ENCODE measurements at regions not wholly inside any gene's neighbourhood (a gene's known extent, or its start where the extent isn't known, plus 50 kb on each side); places are given as distances from the start of the nearest gene placed in this dataset.
A peak's percentile ranks its signal among the peaks of the same experiment; 100 is the strongest.
"Not testable (repeated sequence)": the region's sequence is repeated elsewhere in the genome, so short reads cannot be mapped to it uniquely, and the experiment has no call there.

GRCh38 chr12:25424211-25424731 is 128.8 kb downstream of the LMNTD1 start:
- no peak for DNase-seq (ENCODE audit: low read depth)

DNA sequence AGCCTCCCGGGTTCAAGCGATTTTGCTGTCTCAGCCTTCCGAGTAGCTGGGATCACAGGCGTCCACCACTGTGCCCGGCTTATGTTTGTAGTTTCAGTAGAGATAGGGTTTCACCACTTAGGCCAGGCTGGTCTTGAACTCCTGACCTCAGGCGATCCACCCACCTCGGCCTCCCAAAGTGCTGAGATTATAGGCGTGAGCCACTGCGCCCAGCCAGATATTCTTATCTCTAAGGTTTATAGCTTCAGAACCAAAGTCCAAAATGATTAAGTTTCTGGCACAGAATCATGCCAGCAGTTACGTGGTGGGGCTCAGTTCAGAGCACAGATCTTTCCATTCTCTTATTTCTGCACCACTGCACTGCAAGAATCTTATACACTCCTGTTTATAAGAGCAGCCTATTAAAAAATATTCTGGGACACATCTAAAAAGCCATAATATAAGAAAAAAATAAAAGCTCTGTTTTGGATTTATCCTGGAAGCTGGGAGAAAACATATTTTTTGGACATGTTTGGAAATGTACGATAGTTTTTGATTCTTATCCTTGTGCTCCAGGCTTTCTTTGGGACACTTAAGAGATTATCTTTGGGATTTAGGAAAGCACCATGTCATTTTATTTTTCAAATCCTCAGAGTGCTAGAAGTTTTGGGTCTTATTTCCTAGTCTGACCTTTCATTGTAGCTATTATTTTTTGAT is 129.6 kb downstream of the LMNTD1 start:
- no peak for DNase-seq (ENCODE audit: low read depth)

DNA sequence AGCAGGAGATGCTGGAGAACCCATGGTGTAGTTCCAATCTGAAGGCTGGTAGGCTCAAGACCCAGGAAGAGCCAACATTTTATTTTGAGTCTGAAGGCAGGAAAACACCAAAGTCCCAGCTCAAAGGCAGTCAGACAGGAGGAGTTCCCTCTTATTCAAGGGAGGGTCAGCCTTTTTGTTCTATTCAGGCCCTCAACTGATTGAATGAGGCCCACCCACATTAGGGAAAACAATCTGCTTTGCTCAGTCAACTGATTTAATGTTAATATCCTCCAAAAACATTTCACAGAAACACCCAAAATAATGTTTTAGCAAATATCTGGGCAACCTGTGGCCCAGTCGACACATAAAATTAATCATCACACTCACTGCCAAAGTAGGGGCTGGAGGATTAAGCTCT is 130.8 kb downstream of the LMNTD1 start:
- DNase-seq (ENCODE audit: low read depth): no peak

DNA sequence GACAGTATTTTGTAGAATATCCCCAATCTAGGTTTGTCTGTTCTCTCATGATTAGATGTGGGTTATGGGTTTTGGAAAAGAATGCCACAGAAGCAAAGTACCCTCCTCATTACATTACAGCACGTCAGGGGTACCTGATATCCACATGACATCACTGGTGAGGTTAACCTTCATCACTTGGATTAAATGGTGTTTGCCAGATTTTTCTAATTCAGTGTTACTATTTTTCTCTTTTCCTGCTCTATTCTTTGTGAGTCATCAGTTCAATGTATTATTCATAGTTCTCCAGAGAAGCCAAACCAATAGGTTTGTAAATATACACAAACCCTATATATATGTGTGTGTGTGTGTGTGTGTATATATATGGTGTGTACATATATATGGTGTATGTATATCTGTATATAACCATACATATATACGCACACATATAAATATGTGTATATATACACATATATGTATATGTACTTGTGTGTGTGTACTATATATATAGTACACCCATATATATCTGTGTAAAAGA is 131.4 kb downstream of the LMNTD1 start:
- no peak for DNase-seq (ENCODE audit: low read depth)

DNA sequence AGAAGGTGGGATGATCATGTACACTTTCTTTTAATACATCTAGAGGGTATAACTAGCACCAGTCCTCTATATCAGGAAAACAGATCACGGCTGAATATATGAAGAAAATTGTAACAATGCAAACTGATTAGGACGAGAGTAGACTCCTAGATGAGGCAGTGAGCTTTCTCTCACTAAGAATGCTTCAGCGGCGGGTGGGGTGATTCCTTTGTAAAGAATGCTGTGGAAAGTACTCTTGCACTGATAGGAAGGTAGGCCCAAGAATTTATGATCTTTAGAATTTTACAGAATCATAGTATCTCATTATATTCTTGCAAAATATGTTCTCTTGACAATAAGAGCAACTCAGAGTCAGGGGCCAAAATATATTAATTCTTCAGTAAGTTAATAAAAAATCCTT is 133.0 kb downstream of the LMNTD1 start:
- DNase-seq (ENCODE audit: low read depth): no peak

GRCh38 chr12:25419595-25419994 is 133.5 kb downstream of the LMNTD1 start:
- no peak for DNase-seq (ENCODE audit: low read depth)

DNA sequence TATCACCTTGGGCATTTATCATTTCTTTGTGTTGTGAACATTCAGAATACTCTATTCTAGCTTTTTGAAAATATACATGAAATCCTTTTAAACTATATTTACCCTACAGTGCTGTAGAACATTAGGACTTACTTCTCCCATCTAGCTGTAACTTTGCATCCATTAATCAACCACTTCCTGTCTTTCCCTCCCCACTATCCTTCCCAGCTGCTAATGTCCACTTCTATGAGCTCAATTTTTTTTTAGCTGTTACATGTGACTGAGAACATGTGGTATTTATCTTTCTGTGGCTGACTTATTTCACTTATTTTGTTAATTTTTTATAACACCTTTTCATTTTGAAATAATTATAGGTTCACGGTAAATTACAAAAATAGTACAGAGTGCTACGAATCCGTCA is 136.0 kb downstream of the LMNTD1 start:
- no peak for DNase-seq (ENCODE audit: low read depth)

DNA sequence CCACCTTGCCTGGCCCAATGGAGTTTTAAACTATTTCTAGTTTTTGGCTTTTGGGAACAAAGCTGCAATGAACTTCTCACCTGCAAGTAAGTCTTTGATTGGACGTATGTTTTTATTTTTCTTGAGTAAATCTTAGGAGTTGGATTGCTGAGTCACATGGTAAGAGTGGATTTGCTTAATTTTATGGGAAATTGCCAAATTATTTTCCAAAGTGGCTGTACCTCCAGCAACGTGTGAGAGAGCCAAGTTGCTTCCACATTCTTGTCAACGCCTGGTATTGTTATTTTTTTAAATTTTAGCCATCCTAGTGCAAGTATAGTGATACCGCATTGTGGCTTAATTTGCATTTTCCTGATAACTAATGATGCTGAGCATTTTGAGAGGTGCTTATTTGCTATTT is 136.6 kb downstream of the LMNTD1 start:
- no peak for DNase-seq (ENCODE audit: low read depth)

GRCh38 chr12:25415004-25415403 is 138.1 kb downstream of the LMNTD1 start:
- DNase-seq (ENCODE audit: low read depth): no peak

GRCh38 chr12:25412735-25413134 is 140.3 kb downstream of the LMNTD1 start:
- DNase-seq (ENCODE audit: low read depth): no peak

DNA sequence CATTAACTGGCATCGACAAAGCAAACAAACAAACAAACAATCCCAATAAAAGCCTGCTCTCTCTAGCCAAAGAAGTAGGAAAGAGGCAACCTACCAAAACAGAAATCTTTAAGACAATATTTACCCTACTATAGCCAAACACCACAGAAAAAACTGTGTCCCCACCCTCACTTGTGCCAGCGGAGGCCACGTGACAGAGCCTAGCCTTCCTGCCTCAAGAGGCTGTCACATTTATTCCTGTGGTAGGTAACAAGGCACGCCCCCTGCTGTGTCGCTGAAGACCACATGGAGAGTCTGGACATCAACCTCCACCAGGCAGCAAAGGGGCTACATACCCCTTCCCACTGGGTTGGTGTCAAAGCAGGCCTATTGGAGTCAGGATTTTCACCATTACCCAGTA is 148.1 kb downstream of the LMNTD1 start:
- no peak for DNase-seq (ENCODE audit: low read depth)

- no peak for DNase-seq (ENCODE audit: low read depth)
Observed at GRCh38 chr12:25401547-25402345, 151.0 kb upstream of the KRAS start.

DNA sequence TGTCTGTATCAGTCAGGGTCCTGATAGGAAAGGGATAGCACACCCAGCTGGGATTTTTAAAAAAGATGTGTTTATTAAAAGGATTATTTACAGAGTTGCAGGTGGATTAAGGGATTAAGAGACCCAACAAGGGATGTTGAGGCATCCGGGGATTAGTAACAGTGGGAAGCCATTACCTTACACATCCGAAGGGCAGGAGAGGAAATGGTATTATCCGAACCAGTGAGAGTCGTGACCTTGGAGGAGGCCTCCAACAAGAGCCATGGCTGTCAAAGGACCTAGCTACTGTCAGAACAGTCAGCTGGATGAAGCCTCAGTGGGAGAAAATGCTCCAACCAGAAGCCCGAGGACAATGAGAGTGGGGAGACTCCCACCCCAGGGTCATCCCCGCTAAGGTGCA is 146.3 kb upstream of the KRAS start:
- no peak for DNase-seq (ENCODE audit: low read depth)

DNA sequence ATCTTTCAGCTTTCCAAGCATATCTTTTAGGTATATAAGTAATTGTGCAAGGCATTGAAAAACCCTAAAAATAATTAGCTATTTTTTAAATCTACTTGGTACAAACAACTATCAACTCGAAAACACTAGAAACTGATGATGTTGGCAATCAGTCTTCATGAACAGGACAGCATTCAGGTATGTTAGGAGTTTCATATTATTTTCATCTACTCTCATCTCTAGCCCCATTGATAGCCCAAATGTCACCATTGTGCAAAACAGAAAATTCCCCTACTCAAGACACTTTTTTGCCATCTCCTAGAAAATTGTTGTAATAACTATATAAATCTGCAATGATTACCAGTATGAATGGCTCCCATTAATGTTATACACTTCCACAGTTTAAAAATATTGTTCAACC is 144.5 kb upstream of the KRAS start:
- DNase-seq (ENCODE audit: low read depth): no peak

- DNase-seq (ENCODE audit: low read depth): not testable (repeated sequence)
Observed at GRCh38 chr12:25394775-25395174, 144.0 kb upstream of the KRAS start.

GRCh38 chr12:25394025-25394424 is 143.3 kb upstream of the KRAS start:
- DNase-seq (ENCODE audit: low read depth): no peak

DNA sequence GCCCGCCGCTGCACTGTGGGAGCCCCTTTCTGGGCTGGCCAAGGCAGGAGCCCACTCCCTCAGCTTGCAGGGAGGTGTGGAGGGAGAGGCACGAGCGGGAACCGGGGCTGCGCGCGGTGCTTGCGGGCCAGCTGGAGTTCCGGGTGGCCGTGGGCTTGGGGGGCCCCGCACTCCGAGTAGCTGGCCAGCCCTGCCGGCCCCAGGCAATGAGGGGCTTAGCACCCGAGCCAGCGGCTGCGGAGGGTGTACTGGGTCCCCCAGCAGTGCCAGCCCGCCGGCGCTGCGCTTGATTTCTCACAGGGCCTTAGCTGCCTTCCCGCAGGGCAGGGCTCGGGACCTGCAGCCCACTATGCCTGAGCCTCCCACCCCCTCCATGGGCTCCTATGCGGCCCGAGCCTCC is 140.6 kb upstream of the KRAS start:
- DNase-seq (ENCODE audit: low read depth): not testable (repeated sequence)

DNA sequence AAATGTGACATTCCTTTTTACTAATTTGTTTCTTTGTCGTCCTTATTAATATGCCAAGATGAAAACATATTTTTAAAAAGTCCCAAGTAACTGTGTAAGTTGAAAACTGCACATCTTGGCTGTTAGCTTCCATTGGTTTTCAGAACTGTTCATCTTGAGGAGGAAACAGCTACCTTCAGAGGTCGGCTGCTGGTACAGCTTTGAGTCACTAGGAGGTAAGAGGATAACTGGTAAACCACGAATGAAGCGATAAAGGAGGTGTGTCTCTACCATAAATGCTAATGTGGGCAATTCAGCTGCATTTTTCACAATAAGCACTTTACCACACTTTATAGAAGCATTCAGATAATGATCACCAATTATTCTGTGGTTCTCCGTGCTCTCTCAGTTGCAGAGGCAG is 137.5 kb upstream of the KRAS start:
- DNase-seq (ENCODE audit: low read depth): no peak

- no peak for DNase-seq (ENCODE audit: low read depth)
Observed at GRCh38 chr12:25387732-25388050, 137.0 kb upstream of the KRAS start.

GRCh38 chr12:25386831-25387731 is 136.4 kb upstream of the KRAS start:
- peak; percentile 62 for DNase-seq (ENCODE audit: low read depth)

DNA sequence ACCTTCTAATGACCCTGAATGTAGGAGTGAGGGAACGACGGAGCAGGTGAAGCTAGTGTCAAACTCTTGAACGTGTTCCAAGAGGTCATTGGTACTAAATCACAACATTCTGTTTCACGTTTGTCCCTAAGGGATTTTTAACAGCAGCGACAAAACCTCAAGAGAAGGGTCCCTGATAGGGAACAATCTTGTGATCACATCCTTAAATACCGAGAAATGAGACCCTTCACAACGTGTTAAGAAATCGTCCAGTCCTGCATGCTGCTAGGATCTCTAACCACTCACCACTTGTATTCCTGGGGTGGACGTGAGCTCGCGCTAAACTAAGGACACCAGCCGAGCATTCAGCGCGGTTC is 134.1 kb upstream of the KRAS start:
- DNase-seq (ENCODE audit: low read depth): no peak
